ENCODE measurements at regions not wholly inside any gene's neighbourhood (a gene's known extent, or its start where the extent isn't known, plus 50 kb on each side); places are given as distances from the start of the nearest gene placed in this dataset.
"Not testable (repeated sequence)": the region's sequence is repeated elsewhere in the genome, so short reads cannot be mapped to it uniquely, and the experiment has no call there.

DNA sequence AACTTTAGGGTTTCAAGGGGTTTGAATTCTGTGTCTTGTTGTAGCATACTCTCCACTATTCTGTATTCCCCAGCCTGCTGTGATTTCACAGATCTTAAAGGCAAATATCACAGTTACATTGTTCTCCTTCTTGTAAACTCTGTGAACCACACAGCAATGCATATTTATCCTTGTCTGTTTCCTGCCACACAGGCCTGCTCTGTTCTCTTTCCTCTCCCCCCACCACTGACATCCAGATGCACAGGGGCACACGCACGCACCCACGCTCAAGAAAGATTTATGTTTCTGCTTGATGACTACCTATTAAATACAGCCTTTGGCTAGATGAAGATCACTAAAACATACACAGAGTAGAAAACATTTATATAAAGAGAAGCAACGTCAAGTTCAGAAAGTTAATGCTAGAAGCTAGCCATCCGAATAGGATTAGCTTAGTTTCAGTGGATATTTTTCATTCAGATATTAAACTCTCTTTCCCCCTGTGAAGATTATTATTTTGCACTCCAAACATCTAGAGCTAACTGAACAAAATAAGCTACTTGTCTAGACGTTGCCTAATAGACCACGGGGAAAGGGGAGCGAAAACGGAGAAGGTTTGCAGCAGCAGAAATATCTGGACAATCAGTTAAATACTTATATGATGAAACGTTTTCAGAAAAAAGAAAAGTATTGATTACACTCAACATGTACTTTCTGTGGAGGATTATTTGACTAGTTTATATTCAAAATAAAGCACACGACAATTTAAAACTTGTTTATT lies 193.1 kb upstream of the SEMA3C start:
- no peak for DNase-seq

GRCh38 chr7:81111358-81111757 lies 192.5 kb upstream of the SEMA3C start:
- DNase-seq, result no peak

GRCh38 chr7:81110673-81111072 lies 191.8 kb upstream of the SEMA3C start:
- no peak for DNase-seq

- no peak for DNase-seq
Observed at GRCh38 chr7:81098213-81098612, 179.4 kb upstream of the SEMA3C start.

- DNase-seq, result no peak
Observed at GRCh38 chr7:81094952-81095351, 176.1 kb upstream of the SEMA3C start.

DNA sequence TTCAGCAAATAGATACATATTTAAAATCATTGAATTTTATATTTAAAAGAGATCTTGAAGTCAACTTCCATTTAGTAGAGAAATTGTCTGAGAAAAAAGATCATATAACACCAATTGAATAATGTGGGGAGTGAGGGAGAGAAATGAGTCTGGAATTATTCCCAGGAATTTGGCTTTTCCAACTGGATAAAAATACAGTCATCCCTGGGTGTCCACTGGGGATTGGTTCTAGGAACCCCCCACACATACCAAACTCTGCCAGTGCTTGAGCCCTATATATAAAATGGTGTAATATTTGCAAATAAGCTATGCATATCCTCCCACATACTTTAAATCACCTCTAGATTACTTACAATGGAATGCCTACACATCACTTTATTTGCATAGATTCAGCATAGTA lies 162.8 kb upstream of the SEMA3C start:
- DNase-seq, result no peak

DNA sequence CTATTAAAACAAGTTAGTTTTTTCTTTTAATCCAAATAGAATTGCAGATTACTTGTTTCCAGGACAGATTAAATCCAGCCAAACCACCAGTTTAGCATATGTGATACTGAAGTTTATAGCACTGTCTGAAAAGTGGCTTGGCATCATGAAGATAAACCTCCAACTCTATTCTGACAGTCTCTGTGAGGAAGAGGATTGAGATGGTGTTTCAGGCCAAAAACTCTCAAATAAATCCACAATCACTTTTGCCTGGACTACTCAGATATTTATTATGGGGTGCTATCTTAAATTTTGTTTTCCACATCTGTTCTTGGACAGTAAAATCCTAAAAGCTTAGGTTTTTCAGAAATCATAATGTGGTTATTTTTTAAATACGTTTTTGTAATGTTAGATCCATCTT lies 161.7 kb upstream of the SEMA3C start:
- DNase-seq, result no peak

GRCh38 chr7:81079746-81080145 lies 160.9 kb upstream of the SEMA3C start:
- no peak for DNase-seq

DNA sequence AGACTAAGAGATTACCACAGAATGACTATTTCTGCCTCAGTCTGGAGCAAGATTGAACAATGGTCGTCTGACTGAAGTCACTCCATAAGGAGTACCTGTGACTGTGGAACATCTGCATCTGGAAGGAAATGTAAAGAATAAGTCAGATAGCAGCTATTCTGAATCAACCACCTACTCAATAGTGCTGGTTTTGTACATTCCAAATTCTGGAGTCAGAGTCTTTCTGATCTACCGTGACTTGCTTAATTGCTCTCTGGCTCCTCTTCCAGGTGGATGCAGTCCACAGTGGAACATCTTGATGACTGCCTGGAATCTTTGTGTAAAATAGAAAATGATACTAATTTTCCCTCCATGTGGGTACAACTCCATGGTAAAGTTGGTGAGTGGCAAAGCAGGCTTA lies 156.3 kb upstream of the SEMA3C start:
- DNase-seq, result no peak

DNA sequence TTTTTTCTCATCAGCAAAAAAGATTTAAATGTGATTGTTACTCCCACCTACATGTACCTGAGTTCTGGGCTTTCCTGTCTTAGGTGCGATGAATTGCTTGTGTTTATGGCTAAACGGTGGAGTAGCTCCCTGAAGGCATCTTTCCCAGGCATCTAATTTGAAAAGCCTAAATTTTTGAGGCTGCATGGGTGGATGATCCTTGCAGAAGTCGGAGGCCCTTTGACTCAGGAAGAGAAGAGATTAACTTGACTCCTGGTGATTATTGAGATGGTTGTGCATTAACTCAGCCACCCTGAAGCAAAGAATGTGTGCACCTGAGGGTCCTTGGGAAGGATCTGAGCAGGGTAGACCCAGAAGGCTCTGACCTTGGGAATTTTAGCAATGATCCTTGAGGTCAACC lies 155.6 kb upstream of the SEMA3C start:
- no peak for DNase-seq

DNA sequence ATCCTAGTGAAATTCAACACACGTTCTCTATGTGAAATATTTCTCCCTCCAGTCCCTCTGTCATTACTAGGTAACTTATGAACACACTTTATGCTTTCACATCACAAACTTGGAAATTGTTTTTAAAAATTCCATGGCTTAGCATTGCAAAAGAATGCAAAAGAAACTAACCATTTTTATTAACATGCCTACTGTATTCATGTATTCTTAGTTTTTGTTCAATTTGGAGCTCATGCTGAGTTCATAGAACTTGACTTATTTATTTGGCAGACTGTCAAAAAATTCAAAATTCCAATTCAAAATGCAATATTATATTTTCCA lies 155.0 kb upstream of the SEMA3C start:
- DNase-seq, result no peak

DNA sequence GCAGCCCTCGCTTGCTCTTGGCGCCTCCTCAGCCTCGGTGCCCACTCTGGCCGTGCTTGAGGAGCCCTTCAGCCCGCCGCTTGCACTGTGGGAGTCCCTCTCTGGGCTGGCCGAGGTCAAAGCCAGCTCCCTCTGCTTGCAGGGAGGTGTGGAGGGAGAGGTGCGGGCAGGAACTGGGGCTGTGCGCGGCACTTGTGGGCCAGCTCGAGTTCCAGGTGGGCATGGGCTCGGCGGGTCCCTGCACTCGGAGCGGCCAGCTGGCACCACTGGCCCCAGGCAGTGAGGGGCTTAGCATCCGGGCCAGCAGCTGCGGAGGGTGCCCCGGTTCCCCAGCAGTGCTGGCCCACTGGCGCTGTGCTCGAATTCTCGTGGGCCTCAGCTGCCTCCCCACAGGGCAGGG lies 152.1 kb upstream of the SEMA3C start:
- no peak for DNase-seq

GRCh38 chr7:81066797-81067196 lies 147.9 kb upstream of the SEMA3C start:
- no peak for DNase-seq

DNA sequence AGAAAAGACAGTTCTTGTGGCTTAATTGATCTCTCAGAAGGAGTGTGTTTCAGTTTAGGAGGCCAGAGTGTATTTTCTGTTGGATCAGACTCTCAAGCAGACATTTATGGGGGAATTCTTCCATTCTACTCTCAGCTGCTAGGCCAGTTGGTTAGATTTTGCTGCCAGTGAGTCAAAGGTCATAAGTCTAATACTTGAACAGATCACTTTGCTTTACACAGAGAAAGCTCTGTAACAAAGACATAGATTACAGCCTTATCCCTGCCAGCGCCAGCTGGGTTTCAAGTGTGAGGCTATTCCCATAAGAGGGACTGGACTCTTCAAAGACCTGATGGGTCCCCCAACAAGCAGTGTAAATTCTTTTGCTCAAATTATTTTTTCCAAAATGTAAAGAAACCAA lies 145.6 kb upstream of the SEMA3C start:
- no peak for DNase-seq

GRCh38 chr7:81062755-81063154 lies 143.9 kb upstream of the SEMA3C start:
- DNase-seq, result no peak

- DNase-seq, result not testable (repeated sequence)
Observed at GRCh38 chr7:81057469-81057868, 138.6 kb upstream of the SEMA3C start.

GRCh38 chr7:81053623-81054022 lies 134.8 kb upstream of the SEMA3C start:
- DNase-seq, result no peak

- no peak for DNase-seq
Observed at GRCh38 chr7:81051811-81052413, 133.1 kb upstream of the SEMA3C start.

GRCh38 chr7:81045491-81046030 lies 126.7 kb upstream of the SEMA3C start:
- DNase-seq, result no peak

DNA sequence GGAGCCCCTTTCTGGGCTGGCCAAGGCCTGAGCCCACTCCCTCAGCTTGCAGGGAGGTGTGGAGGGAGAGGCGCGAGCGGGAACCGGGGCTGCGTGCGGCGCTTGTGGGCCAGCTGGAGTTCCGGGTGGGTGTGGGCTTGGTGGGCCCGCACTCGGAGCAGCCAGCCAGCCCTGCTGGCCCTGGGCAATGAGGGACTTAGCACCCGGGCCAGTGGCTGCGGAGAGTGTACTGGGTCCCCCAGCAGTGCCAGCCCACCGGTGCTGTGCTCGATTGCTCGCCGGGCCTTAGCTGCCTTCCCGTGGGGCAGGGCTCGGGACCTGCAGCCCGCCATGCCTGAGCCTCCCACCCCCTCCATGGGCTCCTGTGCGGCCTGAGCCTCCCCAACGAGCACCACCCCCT lies 123.8 kb upstream of the SEMA3C start:
- not testable (repeated sequence) for DNase-seq

- no peak for DNase-seq
Observed at GRCh38 chr7:81040496-81040895, 121.6 kb upstream of the SEMA3C start.

- no peak for DNase-seq
Observed at GRCh38 chr7:81036871-81037270, 118.0 kb upstream of the SEMA3C start.

- DNase-seq, result no peak
Observed at GRCh38 chr7:81036057-81036456, 117.2 kb upstream of the SEMA3C start.

DNA sequence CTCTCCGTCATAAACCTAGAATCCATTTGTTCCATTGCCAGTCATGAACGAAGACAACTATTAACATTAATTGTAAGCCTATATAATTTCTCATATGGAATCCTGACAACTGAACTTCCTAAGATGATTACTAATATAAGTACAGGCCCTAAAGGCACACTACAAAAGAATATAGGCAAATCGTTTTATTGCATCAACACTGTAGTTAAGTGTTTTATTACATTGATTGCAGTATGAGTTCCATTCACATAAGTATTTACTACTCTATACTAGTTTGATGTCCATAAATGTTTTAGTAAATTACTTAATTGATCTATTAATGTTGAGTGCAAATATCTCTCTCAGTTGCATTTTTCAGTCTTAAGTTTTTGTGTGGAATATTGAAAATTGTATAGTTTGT lies 113.1 kb upstream of the SEMA3C start:
- DNase-seq, result no peak

DNA sequence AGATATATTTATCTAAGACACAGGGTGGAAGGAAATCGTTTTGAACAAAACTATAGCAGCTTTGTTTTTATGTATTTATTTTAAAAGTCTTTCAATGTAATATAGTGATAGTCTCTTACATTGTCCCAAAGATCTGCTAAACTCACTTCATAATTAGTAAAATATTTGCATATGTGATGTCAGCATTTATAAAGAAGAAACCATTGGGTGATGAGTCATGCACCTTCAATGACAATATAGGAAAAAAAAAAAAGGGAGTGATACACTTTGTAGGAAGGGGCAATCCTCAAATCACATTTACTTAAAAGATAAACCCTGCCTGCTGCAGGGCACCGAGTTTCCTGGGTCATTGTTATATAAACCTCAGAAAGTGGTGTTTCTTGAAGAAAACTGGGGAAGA lies 112.4 kb upstream of the SEMA3C start:
- DNase-seq, result no peak

All from DMS153 (cell line).